H9 (cell line): ENCODE measurements at regions not wholly inside any gene's neighbourhood (a gene's known extent, or its start where the extent isn't known, plus 50 kb on each side); places are given as distances from the start of the nearest gene placed in this dataset.

Experiments used
- DNase-seq: peaks from one replicate; pipeline ENCODE4 v3.0.0-alpha.2; 2017
- H2AFZ ChIP-seq: one replicate; pipeline ENCODE4 v1.6.1; 2013; ENCODE audit warnings: mild to moderate bottlenecking, low read length, control low read depth, moderate library complexity
- H2AK5ac ChIP-seq: 2 replicates; pipeline ENCODE4 v1.6.1; 2013; ENCODE audit warnings: low read length, control low read depth, mixed read lengths; ENCODE audit not compliant: insufficient read length
- H2BK120ac ChIP-seq: one replicate; pipeline ENCODE4 v1.6.1; 2013; ENCODE audit warnings: low read depth, mild to moderate bottlenecking, low read length, control low read depth, inconsistent platforms; ENCODE audit not compliant: poor library complexity, severe bottlenecking
- H2BK12ac ChIP-seq: 2 replicates; pipeline ENCODE4 v1.6.1; 2013; ENCODE audit warnings: low read length, control low read depth, mixed read lengths, low read depth; ENCODE audit not compliant: insufficient read length
- H2BK15ac ChIP-seq: 2 replicates; pipeline ENCODE4 v1.6.1; 2013; ENCODE audit warnings: low read depth, low read length, control low read depth
- H2BK20ac ChIP-seq: one replicate; pipeline ENCODE4 v1.6.1; 2013; ENCODE audit warnings: low read depth, mild to moderate bottlenecking, low read length, control low read depth, inconsistent platforms; ENCODE audit not compliant: poor library complexity, severe bottlenecking
- H2BK5ac ChIP-seq: 2 replicates; pipeline ENCODE4 v1.6.1; 2013; ENCODE audit warnings: low read length, control low read depth, mixed read lengths; ENCODE audit not compliant: insufficient read length
- H3K14ac ChIP-seq: 2 replicates; pipeline ENCODE4 v1.6.1; 2013; ENCODE audit warnings: low read length, control low read depth; ENCODE audit not compliant: insufficient read depth
- H3K18ac ChIP-seq: 2 replicates; pipeline ENCODE4 v1.6.1; 2013; ENCODE audit warnings: low read depth, mild to moderate bottlenecking, mixed read lengths, low read length, control low read depth; ENCODE audit not compliant: insufficient read length
- H3K23ac ChIP-seq: 2 replicates; pipeline ENCODE4 v1.6.1; 2013; ENCODE audit warnings: low read length, control low read depth, mixed read lengths, low read depth; ENCODE audit not compliant: insufficient read length
- H3K23me2 ChIP-seq: 2 replicates; pipeline ENCODE4 v1.6.1; 2013; ENCODE audit warnings: low read depth, mild to moderate bottlenecking, mixed read lengths, low read length, control low read depth; ENCODE audit not compliant: insufficient read length, poor library complexity, severe bottlenecking
- H3K27ac ChIP-seq: 2 replicates; pipeline ENCODE4 v1.5.1; 2013; ENCODE audit warnings: low read length, control low read depth, mixed read lengths, low read depth; ENCODE audit not compliant: insufficient read length
- H3K27me3 ChIP-seq: 2 replicates; pipeline ENCODE4 v1.6.1; 2013; ENCODE audit warnings: low read length, control low read depth, inconsistent platforms; ENCODE audit not compliant: insufficient read depth
- H3K4ac ChIP-seq: 2 replicates; pipeline ENCODE4 v1.6.1; 2013; ENCODE audit warnings: low read depth, mild to moderate bottlenecking, control low read depth, inconsistent platforms, low read length, moderate library complexity
- H3K4me1 ChIP-seq: 2 replicates; pipeline ENCODE4 v1.6.1; 2013; ENCODE audit warnings: low read length, control low read depth, inconsistent platforms; ENCODE audit not compliant: insufficient read depth
- H3K4me2 ChIP-seq: 2 replicates; pipeline ENCODE4 v1.6.1; 2013; ENCODE audit warnings: low read length, control low read depth, mixed read lengths; ENCODE audit not compliant: insufficient read length, insufficient read depth
- H3K56ac ChIP-seq: 2 replicates; pipeline ENCODE4 v1.6.1; 2013; ENCODE audit warnings: low read depth, mild to moderate bottlenecking, mixed read lengths, low read length, control low read depth; ENCODE audit not compliant: insufficient read length
- H3K79me1 ChIP-seq: 2 replicates; pipeline ENCODE4 v1.6.1; 2013; ENCODE audit warnings: low read depth, mild to moderate bottlenecking, moderate library complexity, low read length, control low read depth, inconsistent platforms; ENCODE audit not compliant: insufficient read depth, poor library complexity, severe bottlenecking
- H3K79me2 ChIP-seq: 2 replicates; pipeline ENCODE4 v1.6.1; 2013; ENCODE audit warnings: low read length, control low read depth, inconsistent platforms; ENCODE audit not compliant: insufficient read depth
- H3K9ac ChIP-seq: 2 replicates; pipeline ENCODE4 v1.6.1; 2013; ENCODE audit warnings: low read length, control low read depth, mixed read lengths; ENCODE audit not compliant: insufficient read length; ENCODE audit errors: extremely low read depth
- H3K9me3 ChIP-seq: one replicate; pipeline ENCODE4 v1.6.1; 2013; ENCODE audit warnings: low read depth, low read length, inconsistent platforms; ENCODE audit not compliant: control insufficient read depth
- H3T11ph ChIP-seq: one replicate; pipeline ENCODE4 v1.6.1; 2013; ENCODE audit warnings: mild to moderate bottlenecking, low read length, control low read depth, inconsistent platforms
- H4K20me1 ChIP-seq: one replicate; pipeline ENCODE4 v1.6.1; 2013; ENCODE audit not compliant: control insufficient read depth, insufficient read length, insufficient read depth
- H4K5ac ChIP-seq: 2 replicates; pipeline ENCODE4 v1.6.1; 2013; ENCODE audit warnings: low read depth, mild to moderate bottlenecking, mixed read lengths, low read length, control low read depth; ENCODE audit not compliant: insufficient read length
- H4K8ac ChIP-seq: replicated peaks from 2 replicates; pipeline ENCODE4 v1.6.1; 2013; ENCODE audit warnings: low read length, control low read depth, mixed read lengths, low read depth; ENCODE audit not compliant: insufficient read length
- H4K91ac ChIP-seq: 2 replicates; pipeline ENCODE4 v1.6.1; 2013; ENCODE audit warnings: low read depth, mild to moderate bottlenecking, moderate library complexity, mixed read lengths, low read length, control low read depth; ENCODE audit not compliant: insufficient read length
- H3K27ac Mint-ChIP-seq, 3 experiments: 2 replicates in 2 of 3; 3 replicates in 1 of 3; pipeline ENCODE4 v1.8.0; 2020 to 2021; ENCODE audit warnings: mixed read lengths in 3 of 3, mild to moderate bottlenecking in 1 of 3, moderate library complexity in 1 of 3
- H3K27me3 Mint-ChIP-seq: 2 replicates; pipeline ENCODE4 v1.8.0; 2021; ENCODE audit warnings: low read depth, mild to moderate bottlenecking, moderate library complexity, mixed read lengths
- H3K36me3 Mint-ChIP-seq, 3 experiments: 2 replicates in 2 of 3; 3 replicates in 1 of 3; pipeline ENCODE4 v1.8.0; 2020 to 2021; ENCODE audit warnings: low read depth in 3 of 3, mixed read lengths in 3 of 3; ENCODE audit not compliant: insufficient read depth in 1 of 3
- H3K4me1 Mint-ChIP-seq, 2 experiments: 2 replicates each; pipeline ENCODE4 v1.8.0; 2020; ENCODE audit warnings: mixed read lengths in 2 of 2
- H3K4me3 Mint-ChIP-seq, 2 experiments: 2 replicates in 1 of 2; 3 replicates in 1 of 2; pipeline ENCODE4 v1.8.0; 2020 to 2021; ENCODE audit warnings: mild to moderate bottlenecking in 2 of 2, mixed read lengths in 2 of 2, moderate library complexity in 1 of 2
- H3K9me3 Mint-ChIP-seq, 2 experiments: 2 replicates in 1 of 2; 3 replicates in 1 of 2; pipeline ENCODE4 v1.8.0; 2020; ENCODE audit warnings: mild to moderate bottlenecking in 2 of 2, mixed read lengths in 2 of 2, moderate library complexity in 1 of 2
- CTCF ChIP-seq: fragments of 200-600 bp; sonication (generic); conservative IDR thresholded peaks from 3 replicates; pipeline ENCODE4 v1.8.0; 2021; ENCODE audit warnings: antibody characterized with exemption, mild to moderate bottlenecking
- WGBS: extraction: QIAGEN DNeasy Blood & Tissue Kit; methylation state at CpG from one replicate; pipeline ENCODE4 v1.1.7; 2013; ENCODE audit warnings: missing lambda C conversion rate, low lambda C conversion rate, mixed read lengths; ENCODE audit not compliant: insufficient read length; ENCODE audit errors: extremely low coverage; 5-methylcytosine and 5-hydroxymethylcytosine counted together

- Histone ChIP-seq H3T11ph (no peak overlapping the region), H2BK5ac (no peak overlapping the region), H3K56ac (no peak overlapping the region), H3K14ac (no peak overlapping the region), H3K18ac (peak overlapping the region; percentile 54), H2BK15ac (no peak overlapping the region; the same call in 1 of the 2 replicates), H4K20me1 (no peaks in the 10 kb centered on the region), H2AK5ac (no peak overlapping the region), H2BK20ac (no peak overlapping the region), H4K91ac (no peak overlapping the region), H3K9me3 (no peaks in the 10 kb centered on the region), H3K23ac (no peak overlapping the region), H3K4me2 (no peak overlapping the region), H4K8ac (no peak overlapping the region), H3K23me2 (peaks cover 5% of the 10 kb centered on the region), H2AFZ (no peak overlapping the region), H2BK12ac (peak overlapping the region; percentile 6), H3K4ac (no peak overlapping the region; the same call in 1 of the 2 replicates), H3K79me2 (no peaks in the 10 kb centered on the region), H3K9ac (no peak overlapping the region), H3K79me1 (no peaks in the 10 kb centered on the region), H2BK120ac (no peak overlapping the region), H3K27me3 (no peaks in the 10 kb centered on the region), H3K27ac (peak overlapping the region; percentile 43), H4K5ac (no peak overlapping the region), H3K4me1 (peaks cover 17% of the 10 kb centered on the region)
- Mint-ChIP-seq H3K4me3 (no peak overlapping the region), H3K27me3 (no peaks in the 10 kb centered on the region), H3K27ac (peak overlapping the region in 1 of 3 experiments; percentile 59; a peak in 2 of 7 replicates), H3K9me3 (peaks cover 2 to 5% of the 10 kb centered on the region in 2 experiments; a peak in 3 of 5 replicates), H3K4me1 (peaks cover 22 to 34% of the 10 kb centered on the region in 2 experiments), H3K36me3 (peaks cover 0 to 4% (median 3%) of the 10 kb centered on the region in 3 experiments; a peak in 3 of 7 replicates)
- peak; percentile 59 for DNase-seq
- no CpG with 5 or more reads among the region's 8 CpGs for WGBS
- no peak for TF ChIP-seq CTCF
These were observed 50.5 kb upstream of the ZBED5 start for GRCh38 chr11:10908215-10908951.
